GM12872 (cell line): ENCODE measurements at regions not wholly inside any gene's neighbourhood (a gene's known extent, or its start where the extent isn't known, plus 50 kb on each side); places are given as distances from the start of the nearest gene placed in this dataset.

Experiments used
- CTCF ChIP-seq: IDR thresholded peaks from 3 replicates; pipeline ENCODE4 v1.5.1; 2011; ENCODE audit warnings: low read depth, mild to moderate bottlenecking, low read length, moderate library complexity; ENCODE audit not compliant: insufficient read depth

GRCh38 chr2:62439425-62439824, 66.6 kb downstream of the TMEM17 start:
- TF ChIP-seq CTCF = no peak

GRCh38 chr2:62437785-62438184, 68.2 kb downstream of the TMEM17 start:
- no peak for TF ChIP-seq CTCF

GRCh38 chr2:62435720-62436119, 70.3 kb downstream of the TMEM17 start:
- TF ChIP-seq CTCF = no peak

GRCh38 chr2:62432407-62432806, 73.6 kb downstream of the TMEM17 start:
- no peak for TF ChIP-seq CTCF

- no peak for TF ChIP-seq CTCF
These were observed 74.5 kb downstream of the TMEM17 start for GRCh38 chr2:62431512-62431911.

GRCh38 chr2:62430146-62430545, 75.8 kb downstream of the TMEM17 start:
- TF ChIP-seq CTCF = no peak

DNA sequence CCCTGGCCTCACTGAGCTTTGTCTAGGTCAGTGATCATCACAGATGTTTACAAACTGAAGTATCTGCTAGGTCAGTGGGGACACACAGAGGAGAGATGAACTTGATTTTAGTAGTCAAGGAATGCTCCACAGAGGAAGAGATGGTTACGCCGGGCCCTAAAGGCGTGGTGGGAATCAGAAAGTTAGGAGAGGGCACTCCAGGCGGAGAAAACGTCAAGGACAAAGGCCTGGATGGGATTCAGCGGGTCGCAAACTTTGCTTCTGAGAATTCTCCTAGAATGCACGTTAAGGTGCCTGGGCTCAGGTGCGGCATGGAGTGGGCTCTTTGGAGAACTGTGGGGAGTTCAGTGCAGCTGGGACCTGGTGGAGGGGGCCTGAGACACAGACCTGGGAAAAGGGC, 78.8 kb downstream of the TMEM17 start:
- no peak for TF ChIP-seq CTCF

DNA sequence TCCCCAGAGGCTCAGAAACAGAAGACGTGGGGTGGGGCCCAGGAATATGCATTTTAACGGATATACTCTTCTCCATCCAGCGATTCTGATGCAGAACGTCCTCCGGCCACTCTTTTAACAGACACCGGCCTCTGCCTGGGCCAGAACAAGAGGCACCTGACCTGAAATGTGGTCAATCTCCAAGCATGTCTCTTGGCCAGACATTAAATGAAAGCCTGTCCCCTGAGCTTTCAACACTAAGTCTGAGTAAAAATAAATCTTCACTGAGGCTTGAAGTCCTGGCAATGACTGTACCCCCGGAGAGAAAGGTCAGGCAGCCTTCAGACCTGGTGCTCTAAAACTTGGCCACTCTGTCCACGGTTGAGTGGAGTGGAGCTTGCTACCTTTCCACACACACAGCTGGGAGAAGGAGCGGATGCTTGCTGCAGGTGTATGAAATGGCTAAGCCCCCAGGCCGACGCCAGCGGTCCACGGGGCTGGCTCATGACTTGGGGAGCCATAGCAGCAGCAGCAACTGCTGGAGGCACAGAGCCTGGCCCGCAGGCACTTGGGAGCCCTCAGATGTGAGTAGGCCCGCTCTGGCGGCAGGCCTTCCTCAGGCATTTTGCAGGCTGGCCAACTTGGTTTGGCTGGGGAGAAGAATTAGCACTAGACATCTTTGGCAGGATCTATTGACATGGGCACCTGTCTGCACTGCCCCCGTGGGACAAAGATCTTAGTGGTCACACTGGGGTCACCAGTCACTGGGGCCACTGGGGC, 79.7 kb downstream of the TMEM17 start:
- TF ChIP-seq CTCF = no peak
